Breast epithelium (tissue), 4 donors: ENCODE measurements at regions not wholly inside any gene's neighbourhood (a gene's known extent, or its start where the extent isn't known, plus 50 kb on each side); places are given as distances from the start of the nearest gene placed in this dataset.

Experiments used
- DNase-seq, 2 donors: peaks; one replicate each; pipeline ENCODE4 v3.0.0-alpha.2; 2019; ENCODE audit warnings: low spot score in 2 of 2
- H3K27ac ChIP-seq, 2 donors: fragments of 200-600 bp; sonication (generic) in 1 of 2; one replicate each; pipeline ENCODE4 v1.5.1; 2016 to 2019; ENCODE audit warnings: mild to moderate bottlenecking in 1 of 2
- H3K27me3 ChIP-seq, 2 donors: fragments of 200-600 bp; sonication (generic) in 1 of 2; one replicate each; pipeline versions ENCODE4 v1.5.1 to v1.6.0; 2017 to 2019; ENCODE audit warnings: control low read depth in 1 of 2, mild to moderate bottlenecking in 1 of 2
- H3K36me3 ChIP-seq: fragments of 200-600 bp; one replicate; pipeline ENCODE4 v1.5.1; 2019
- H3K4me1 ChIP-seq, 2 donors: fragments of 200-600 bp; sonication (generic); one replicate each; pipeline ENCODE4 v1.5.1; 2016 to 2019; ENCODE audit warnings: control low read depth in 1 of 2
- H3K4me3 ChIP-seq, 3 donors: fragments of 200-600 bp; sonication (generic); 1 replicate in 2 of 3; 2 replicates in 1 of 3; pipeline ENCODE4 v1.5.1; 2016 to 2019; ENCODE audit warnings: mild to moderate bottlenecking in 3 of 3, moderate library complexity in 2 of 3
- H3K9me3 ChIP-seq, 2 donors: fragments of 200-600 bp; sonication (generic) in 1 of 2; one replicate each; pipeline ENCODE4 v1.5.1; 2016 to 2019; ENCODE audit warnings: control low read depth in 1 of 2
- CTCF ChIP-seq, 3 donors: fragments of 450-650 bp; IDR thresholded peaks; one replicate each; pipeline ENCODE4 v1.5.1; 2016 to 2017; ENCODE audit warnings: antibody characterized with exemption in 3 of 3, mild to moderate bottlenecking in 3 of 3, moderate library complexity in 3 of 3
- POLR2A ChIP-seq: fragments of 450-650 bp; IDR thresholded peaks from one replicate; pipeline ENCODE4 v1.6.1; 2016; ENCODE audit warnings: antibody characterized with exemption, mild to moderate bottlenecking, moderate library complexity
- POLR2AphosphoS5 ChIP-seq, 3 donors: sonication (generic); formaldehyde crosslinking; IDR thresholded peaks; one replicate each; pipeline ENCODE4 v1.6.1; 2017; ENCODE audit warnings: antibody characterized with exemption in 3 of 3
- intact Hi-C: fragments of 100-400 bp; cut with DNase I; formaldehyde crosslinking; loops from one replicate; pipeline ENCODE4 v1.15.1; 2023; ENCODE audit warnings: low total_unique reads

- H3K4me1 ChIP-seq, result no peaks in the 10 kb centered on the region
- H3K27me3 ChIP-seq, result no peaks in the 10 kb centered on the region
- no peak for DNase-seq
- H3K9me3 ChIP-seq, result no peaks in the 10 kb centered on the region
- H3K4me3 ChIP-seq, result no peak overlapping the region
- TF ChIP-seq POLR2A (no peak), CTCF (IDR thresholded peaks at IDR 0.05) (no peak), POLR2AphosphoS5 (IDR thresholded peaks at IDR 0.05) (no peak)
- intact Hi-C loops, result no loop called here
- no peak overlapping the region for H3K27ac ChIP-seq
- H3K36me3 ChIP-seq, result no peaks in the 10 kb centered on the region
Observed at GRCh38 chr4:107151173-107151572, 115.1 kb upstream of the DKK2 start.

GRCh38 chr4:107148904-107149303, 112.8 kb upstream of the DKK2 start:
- intact Hi-C loops, result no loop called here
- Histone ChIP-seq H3K4me3 (no peak overlapping the region), H3K4me1 (no peaks in the 10 kb centered on the region), H3K9me3 (no peaks in the 10 kb centered on the region), H3K36me3 (no peaks in the 10 kb centered on the region), H3K27me3 (no peaks in the 10 kb centered on the region), H3K27ac (no peak overlapping the region)
- DNase-seq, result no peak
- no peak for TF ChIP-seq CTCF (IDR thresholded peaks at IDR 0.05)
- no peak for TF ChIP-seq POLR2AphosphoS5 (IDR thresholded peaks at IDR 0.05)
- TF ChIP-seq POLR2A, result no peak

- DNase-seq, result no peak
- Histone ChIP-seq H3K27me3 (no peaks in the 10 kb centered on the region), H3K36me3 (no peaks in the 10 kb centered on the region), H3K4me1 (no peaks in the 10 kb centered on the region), H3K4me3 (no peak overlapping the region), H3K9me3 (no peaks in the 10 kb centered on the region), H3K27ac (no peak overlapping the region)
- TF ChIP-seq POLR2A (no peak), CTCF (IDR thresholded peaks at IDR 0.05) (no peak), POLR2AphosphoS5 (IDR thresholded peaks at IDR 0.05) (no peak)
- intact Hi-C loops, result no loop called here
Observed at GRCh38 chr4:107147873-107148272, 111.8 kb upstream of the DKK2 start.

GRCh38 chr4:107138433-107138832, 102.3 kb upstream of the DKK2 start:
- Histone ChIP-seq H3K36me3 (no peaks in the 10 kb centered on the region), H3K9me3 (no peaks in the 10 kb centered on the region), H3K27ac (no peak overlapping the region), H3K4me3 (no peak overlapping the region), H3K27me3 (no peaks in the 10 kb centered on the region), H3K4me1 (no peaks in the 10 kb centered on the region)
- DNase-seq, result no peak
- intact Hi-C loops, result no loop called here
- TF ChIP-seq CTCF (IDR thresholded peaks at IDR 0.05), result no peak
- no peak for TF ChIP-seq POLR2AphosphoS5 (IDR thresholded peaks at IDR 0.05)
- no peak for TF ChIP-seq POLR2A

- no peaks in the 10 kb centered on the region for H3K27me3 ChIP-seq
- no peaks in the 10 kb centered on the region for H3K4me1 ChIP-seq
- intact Hi-C loops, result no loop called here
- TF ChIP-seq POLR2A, result no peak
- no peak for TF ChIP-seq CTCF (IDR thresholded peaks at IDR 0.05)
- no peak for TF ChIP-seq POLR2AphosphoS5 (IDR thresholded peaks at IDR 0.05)
- no peak overlapping the region for H3K27ac ChIP-seq
- no peak for DNase-seq
- no peaks in the 10 kb centered on the region for H3K9me3 ChIP-seq
- peaks cover 4% of the 10 kb centered on the region for H3K36me3 ChIP-seq
- H3K4me3 ChIP-seq, result no peak overlapping the region
Observed at GRCh38 chr4:107133965-107134653, 98.0 kb upstream of the DKK2 start.
